Heart left ventricle (tissue), 13 donors: ENCODE measurements at regions not wholly inside any gene's neighbourhood (a gene's known extent, or its start where the extent isn't known, plus 50 kb on each side); places are given as distances from the start of the nearest gene placed in this dataset.

Experiments used
- POLR2A ChIP-seq, 2 donors: fragments of 450-650 bp; IDR thresholded peaks; one replicate each; pipeline ENCODE4 v1.6.1; 2017; ENCODE audit warnings: antibody characterized with exemption in 2 of 2, mild to moderate bottlenecking in 2 of 2, moderate library complexity in 2 of 2
- TF ChIP-seq, protein P1 (sequence below), 12 donors: fragments of 200-600 bp; sonication (generic) in 4 of 12; IDR thresholded peaks; one replicate each; pipeline versions ENCODE4 v1.5.0 to v1.8.0; 2018 to 2022; ENCODE audit warnings: antibody characterized with exemption in 12 of 12, mild to moderate bottlenecking in 5 of 12
- donor health status: ischemic (EF 13 %, LVEDD 7.1; RV severe dilation, severe dysfunction).
- donor health status: DM: no; HTN: yes; CAD: no.
- donor health status: DM: no; HTN: no; CAD: no.
- donor health status: ischemic (EF 25% LVEDD 6.9; RV normal size, moderate dysfunction).
- donor health status: ischemic (EF 25% LVEDD 5.7; RV mildly dilated, moderate dysfunction).
- donor health status: ischemic (EF 35%, LVEDD 5.7; RV mildly dilated, moderate dysfunction).
- donor health status: nonischemic (EF 11% LVEDD 7.7; RV severe dilation, severe dysfunction).
- donor health status: DM: yes; HTN: yes; CAD: no.
- donor health status: PGD.
- donor health status: ischemic (EF 29% LVEDD 5.4; RV normal size, mild dysfunction).
- donor health status: nonischemic (EF 23%, LVEDD 6.1; RV moderate dilation, normal function).

DNA sequence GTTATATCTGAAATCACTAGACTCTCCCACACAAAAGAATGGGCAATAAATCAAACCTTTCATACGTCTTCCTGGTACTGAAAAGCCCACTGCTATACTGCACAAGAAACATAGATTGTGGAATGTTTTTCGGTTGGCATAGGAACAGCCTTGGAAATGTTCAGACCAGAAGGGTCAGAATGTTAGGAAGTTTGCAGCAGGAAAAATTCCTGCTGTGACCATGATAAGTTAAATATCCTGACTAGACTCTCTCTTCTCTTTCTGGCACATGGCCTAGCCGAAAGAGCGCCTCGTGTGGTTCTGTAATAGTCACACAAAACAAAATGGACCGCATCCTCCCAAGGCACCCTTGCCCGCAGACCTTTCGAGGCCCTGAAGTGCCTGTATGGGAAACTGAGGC is 427.2 kb downstream of the COG6 start:
- TF ChIP-seq, protein P1, sequence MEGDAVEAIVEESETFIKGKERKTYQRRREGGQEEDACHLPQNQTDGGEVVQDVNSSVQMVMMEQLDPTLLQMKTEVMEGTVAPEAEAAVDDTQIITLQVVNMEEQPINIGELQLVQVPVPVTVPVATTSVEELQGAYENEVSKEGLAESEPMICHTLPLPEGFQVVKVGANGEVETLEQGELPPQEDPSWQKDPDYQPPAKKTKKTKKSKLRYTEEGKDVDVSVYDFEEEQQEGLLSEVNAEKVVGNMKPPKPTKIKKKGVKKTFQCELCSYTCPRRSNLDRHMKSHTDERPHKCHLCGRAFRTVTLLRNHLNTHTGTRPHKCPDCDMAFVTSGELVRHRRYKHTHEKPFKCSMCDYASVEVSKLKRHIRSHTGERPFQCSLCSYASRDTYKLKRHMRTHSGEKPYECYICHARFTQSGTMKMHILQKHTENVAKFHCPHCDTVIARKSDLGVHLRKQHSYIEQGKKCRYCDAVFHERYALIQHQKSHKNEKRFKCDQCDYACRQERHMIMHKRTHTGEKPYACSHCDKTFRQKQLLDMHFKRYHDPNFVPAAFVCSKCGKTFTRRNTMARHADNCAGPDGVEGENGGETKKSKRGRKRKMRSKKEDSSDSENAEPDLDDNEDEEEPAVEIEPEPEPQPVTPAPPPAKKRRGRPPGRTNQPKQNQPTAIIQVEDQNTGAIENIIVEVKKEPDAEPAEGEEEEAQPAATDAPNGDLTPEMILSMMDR (IDR thresholded peaks at IDR 0.05) = peak in 1 of 12 donors; percentile 10
- TF ChIP-seq POLR2A (IDR thresholded peaks at IDR 0.05) = no peak
